GM12873 (cell line): ENCODE measurements at regions not wholly inside any gene's neighbourhood (a gene's known extent, or its start where the extent isn't known, plus 50 kb on each side); places are given as distances from the start of the nearest gene placed in this dataset.

ENCODE experiments used
- TF ChIP-seq, protein P1 (sequence below): IDR thresholded peaks from 2 replicates; pipeline ENCODE4 v1.5.1; 2012; ENCODE audit warnings: low read depth, mild to moderate bottlenecking, moderate library complexity, low read length, control low read depth; ENCODE audit not compliant: insufficient read depth; ENCODE audit errors: missing control alignments

GRCh38 chr11:116482716-116483115, 290.1 kb downstream of the BUD13 start:
- TF ChIP-seq, protein P1, sequence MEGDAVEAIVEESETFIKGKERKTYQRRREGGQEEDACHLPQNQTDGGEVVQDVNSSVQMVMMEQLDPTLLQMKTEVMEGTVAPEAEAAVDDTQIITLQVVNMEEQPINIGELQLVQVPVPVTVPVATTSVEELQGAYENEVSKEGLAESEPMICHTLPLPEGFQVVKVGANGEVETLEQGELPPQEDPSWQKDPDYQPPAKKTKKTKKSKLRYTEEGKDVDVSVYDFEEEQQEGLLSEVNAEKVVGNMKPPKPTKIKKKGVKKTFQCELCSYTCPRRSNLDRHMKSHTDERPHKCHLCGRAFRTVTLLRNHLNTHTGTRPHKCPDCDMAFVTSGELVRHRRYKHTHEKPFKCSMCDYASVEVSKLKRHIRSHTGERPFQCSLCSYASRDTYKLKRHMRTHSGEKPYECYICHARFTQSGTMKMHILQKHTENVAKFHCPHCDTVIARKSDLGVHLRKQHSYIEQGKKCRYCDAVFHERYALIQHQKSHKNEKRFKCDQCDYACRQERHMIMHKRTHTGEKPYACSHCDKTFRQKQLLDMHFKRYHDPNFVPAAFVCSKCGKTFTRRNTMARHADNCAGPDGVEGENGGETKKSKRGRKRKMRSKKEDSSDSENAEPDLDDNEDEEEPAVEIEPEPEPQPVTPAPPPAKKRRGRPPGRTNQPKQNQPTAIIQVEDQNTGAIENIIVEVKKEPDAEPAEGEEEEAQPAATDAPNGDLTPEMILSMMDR: no peak

- TF ChIP-seq, protein P1: no peak
These were observed 291.6 kb downstream of the BUD13 start for GRCh38 chr11:116481126-116481675.

DNA sequence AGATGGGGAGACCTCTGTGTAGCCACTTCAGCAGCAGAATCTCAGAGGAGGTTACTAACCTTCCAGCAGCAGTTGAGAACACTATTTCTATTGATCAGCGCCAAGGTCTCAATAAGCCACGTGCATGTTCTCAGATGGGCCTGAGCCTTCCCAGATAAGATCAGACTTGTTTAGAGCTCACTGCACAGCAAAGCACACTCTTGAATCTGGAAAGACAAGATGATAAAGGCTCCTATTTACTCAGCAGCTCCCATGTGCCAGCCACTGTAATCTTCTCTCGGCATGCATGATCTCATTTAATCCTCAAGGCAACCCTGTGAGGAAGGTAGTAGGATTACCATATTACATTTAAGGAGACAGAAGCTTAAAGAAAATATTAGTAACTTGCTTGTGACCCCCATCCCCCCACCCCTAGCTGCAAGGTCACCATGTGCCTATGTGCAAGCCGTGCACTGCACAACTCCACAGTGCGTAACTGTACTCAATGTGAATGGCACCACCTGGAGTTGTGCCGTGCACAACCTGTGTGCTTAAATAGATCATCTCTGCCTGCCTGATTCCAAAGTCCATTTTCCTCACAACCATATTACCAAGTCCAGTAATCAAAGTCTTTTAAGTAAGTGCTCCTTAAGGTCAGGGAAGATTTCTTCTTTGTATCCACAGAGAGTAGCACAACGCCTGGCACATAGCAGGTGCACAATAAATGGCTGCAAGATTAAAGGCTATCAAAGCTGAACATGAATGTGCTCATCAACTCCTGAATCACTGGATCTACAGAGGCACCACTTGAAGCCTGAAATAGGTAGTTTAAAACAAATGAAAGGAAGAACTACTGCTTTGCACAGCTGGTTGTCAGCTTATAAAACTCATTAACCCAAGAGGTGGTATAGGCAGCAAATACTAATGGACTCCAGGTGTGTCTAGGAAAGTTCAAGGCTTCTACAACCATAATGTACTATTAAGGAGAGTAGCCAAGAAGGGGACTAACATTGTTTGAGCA, 293.8 kb downstream of the BUD13 start:
- TF ChIP-seq, protein P1: no peak

DNA sequence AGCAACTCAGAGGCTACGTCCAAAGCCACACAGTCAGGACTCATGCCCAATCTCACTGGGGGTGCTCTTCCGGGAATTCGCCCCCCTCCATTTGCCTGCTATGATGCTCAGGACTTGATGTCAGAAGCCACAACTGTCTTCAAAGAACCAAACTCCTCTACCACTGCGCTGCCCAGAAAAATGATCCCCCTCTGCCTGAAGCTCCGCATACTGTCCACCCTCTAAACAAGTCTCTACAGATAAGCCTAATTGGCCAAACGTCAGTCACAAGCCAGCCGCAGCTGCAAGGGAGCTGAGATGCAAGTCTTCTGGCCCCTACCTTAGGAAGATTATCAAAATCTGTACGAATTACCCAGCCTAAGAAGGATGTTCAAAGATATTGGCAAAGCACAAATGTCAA, 294.6 kb downstream of the BUD13 start:
- TF ChIP-seq, protein P1: no peak

DNA sequence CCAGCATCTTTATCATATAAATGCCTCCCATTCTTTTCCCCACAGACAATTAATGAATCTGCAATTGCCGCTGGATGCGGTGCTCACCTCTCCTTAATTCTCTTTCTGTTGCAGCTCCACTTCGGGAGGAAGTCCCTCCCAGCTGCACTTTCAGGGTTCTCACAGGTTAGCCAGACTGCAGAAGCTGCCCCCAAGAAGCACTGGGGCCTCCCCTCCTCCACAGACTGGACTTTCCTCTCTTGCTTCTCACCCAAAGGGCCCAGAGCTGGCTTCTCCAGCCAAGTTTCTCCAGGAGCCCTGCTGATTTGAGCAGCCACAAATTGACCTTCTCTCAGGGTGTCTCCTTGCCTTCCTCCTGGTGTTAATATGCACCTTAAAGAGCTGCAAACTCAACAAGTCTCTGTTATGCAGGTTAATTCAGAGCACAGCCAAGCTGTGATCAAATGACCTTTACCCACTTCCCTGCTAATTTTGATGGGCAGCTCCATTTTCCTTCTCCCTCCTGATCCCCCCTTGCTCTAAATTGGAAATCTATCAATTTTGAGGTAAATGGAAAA, 298.9 kb downstream of the BUD13 start:
- TF ChIP-seq, protein P1: no peak

GRCh38 chr11:116473206-116473769, 299.5 kb downstream of the BUD13 start:
- TF ChIP-seq, protein P1: no peak

DNA sequence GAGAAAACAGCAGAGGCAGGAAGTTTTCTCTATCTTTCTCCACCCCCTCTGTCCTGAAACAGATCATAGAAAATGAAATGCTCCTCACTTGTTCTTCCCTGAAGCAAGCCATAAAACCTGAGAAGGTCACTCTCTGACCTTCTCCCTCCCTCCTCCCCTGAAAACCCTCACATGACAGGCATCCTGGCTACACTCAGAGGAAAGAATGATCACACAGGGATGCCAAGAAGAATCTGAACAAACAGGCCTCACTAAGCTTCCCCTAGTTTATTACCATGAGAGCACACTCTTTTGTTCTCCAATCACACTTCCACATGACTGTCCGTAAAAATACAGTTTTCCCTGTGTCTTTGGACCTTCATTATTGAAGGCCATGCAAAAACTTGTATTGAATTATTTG, 300.1 kb downstream of the BUD13 start:
- TF ChIP-seq, protein P1: no peak
